Kidney (tissue), 13 donors: ENCODE measurements at regions not wholly inside any gene's neighbourhood (a gene's known extent, or its start where the extent isn't known, plus 50 kb on each side); places are given as distances from the start of the nearest gene placed in this dataset.

Experiments
- DNase-seq, 5 donors: peaks; one replicate each; pipeline ENCODE4 v3.0.0-alpha.2; 2013 to 2020
- FAIRE-seq: peaks from 2 replicates; lab custom pipeline; 2012; peaks lifted over from hg19 to GRCh38; lab: Jason Lieb, UNC
- H3K27ac ChIP-seq, 2 donors: one replicate each; pipeline ENCODE4 v1.7.0; 2013; ENCODE audit warnings: low read depth in 2 of 2, low read length in 2 of 2, inconsistent platforms in 1 of 2
- H3K27me3 ChIP-seq: one replicate; pipeline ENCODE4 v1.7.1; 2013; ENCODE audit warnings: low read length, inconsistent platforms; ENCODE audit not compliant: control insufficient read depth, insufficient read depth
- H3K36me3 ChIP-seq, 3 donors: one replicate each; pipeline versions ENCODE4 v1.7.0 to v1.7.1; 2013; ENCODE audit warnings: low read length in 3 of 3, control low read depth in 1 of 3, inconsistent platforms in 1 of 3; ENCODE audit not compliant: insufficient read depth in 3 of 3, control insufficient read depth in 2 of 3
- H3K4me1 ChIP-seq, 3 donors: one replicate each; pipeline versions ENCODE4 v1.7.0 to v1.7.1; 2013; ENCODE audit warnings: low read length in 3 of 3, inconsistent platforms in 1 of 3, low read depth in 1 of 3; ENCODE audit not compliant: control insufficient read depth in 2 of 3, insufficient read depth in 2 of 3
- H3K4me3 ChIP-seq, 3 donors: one replicate each; pipeline versions ENCODE4 v1.7.0 to v1.8.1; 2013; ENCODE audit warnings: low read length in 3 of 3, control low read depth in 1 of 3, inconsistent platforms in 1 of 3
- H3K9ac ChIP-seq, 3 donors: one replicate each; pipeline versions ENCODE4 v1.7.0 to v1.7.1; 2013; ENCODE audit warnings: low read length in 3 of 3, control low read depth in 1 of 3, inconsistent platforms in 1 of 3
- H3K9me3 ChIP-seq, 3 donors: one replicate each; pipeline versions ENCODE4 v1.7.0 to v1.7.1; 2013; ENCODE audit warnings: low read length in 3 of 3, control low read depth in 1 of 3, inconsistent platforms in 1 of 3; ENCODE audit not compliant: control insufficient read depth in 2 of 3, insufficient read depth in 1 of 3
- intact Hi-C: fragments of 100-400 bp; cut with DNase I; formaldehyde crosslinking; loops from one replicate; pipeline ENCODE4 v1.11.1; 2022
- TF ChIP-seq, protein P1 (sequence below): IDR thresholded peaks from 3 replicates; pipeline ENCODE4 v1.5.1; 2012; ENCODE audit warnings: mild to moderate bottlenecking, moderate library complexity, borderline replicate concordance; ENCODE audit not compliant: insufficient read depth; ENCODE audit errors: extremely low read depth
- donor health status: control.
- donor health status: control.
- donor health status: control.
- donor health status: control.
- donor health status: control.
- donor health status: DM: yes; HTN: yes; CAD: no.
- donor health status: Normal renal cell carcinoma (clear cell type).

DNA sequence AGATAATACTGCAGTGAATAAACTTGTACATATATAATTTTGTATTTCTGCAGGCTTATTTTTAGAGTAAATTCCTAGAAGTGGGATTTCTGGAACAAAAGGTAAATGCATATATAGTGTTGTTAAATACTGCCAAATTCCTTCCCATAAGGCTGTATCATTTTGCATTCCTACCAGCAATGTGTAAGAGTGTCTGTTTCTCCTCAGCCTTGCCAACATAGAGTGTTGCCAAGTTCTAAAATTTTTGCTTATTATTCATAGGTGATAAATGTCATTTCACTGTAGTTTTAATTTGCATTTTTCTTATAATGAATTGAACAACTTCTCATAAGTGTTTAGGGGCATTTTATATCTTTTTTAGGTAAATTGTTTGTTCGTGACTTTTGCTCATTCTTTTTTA lies 174.2 kb upstream of the ZBED5 start:
- Histone ChIP-seq H3K9me3 (no peaks in the 10 kb centered on the region), H3K4me1 (peaks cover 0 to 2% (median 0%) of the 10 kb centered on the region in 3 donors), H3K9ac (no peak overlapping the region), H3K27ac (no peak overlapping the region), H3K4me3 (no peak overlapping the region), H3K27me3 (no peaks in the 10 kb centered on the region), H3K36me3 (no peaks in the 10 kb centered on the region)
- FAIRE-seq (no peak), DNase-seq (no peak)
- TF ChIP-seq, protein P1, sequence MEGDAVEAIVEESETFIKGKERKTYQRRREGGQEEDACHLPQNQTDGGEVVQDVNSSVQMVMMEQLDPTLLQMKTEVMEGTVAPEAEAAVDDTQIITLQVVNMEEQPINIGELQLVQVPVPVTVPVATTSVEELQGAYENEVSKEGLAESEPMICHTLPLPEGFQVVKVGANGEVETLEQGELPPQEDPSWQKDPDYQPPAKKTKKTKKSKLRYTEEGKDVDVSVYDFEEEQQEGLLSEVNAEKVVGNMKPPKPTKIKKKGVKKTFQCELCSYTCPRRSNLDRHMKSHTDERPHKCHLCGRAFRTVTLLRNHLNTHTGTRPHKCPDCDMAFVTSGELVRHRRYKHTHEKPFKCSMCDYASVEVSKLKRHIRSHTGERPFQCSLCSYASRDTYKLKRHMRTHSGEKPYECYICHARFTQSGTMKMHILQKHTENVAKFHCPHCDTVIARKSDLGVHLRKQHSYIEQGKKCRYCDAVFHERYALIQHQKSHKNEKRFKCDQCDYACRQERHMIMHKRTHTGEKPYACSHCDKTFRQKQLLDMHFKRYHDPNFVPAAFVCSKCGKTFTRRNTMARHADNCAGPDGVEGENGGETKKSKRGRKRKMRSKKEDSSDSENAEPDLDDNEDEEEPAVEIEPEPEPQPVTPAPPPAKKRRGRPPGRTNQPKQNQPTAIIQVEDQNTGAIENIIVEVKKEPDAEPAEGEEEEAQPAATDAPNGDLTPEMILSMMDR = no peak
- intact Hi-C loops = no loop called here

DNA sequence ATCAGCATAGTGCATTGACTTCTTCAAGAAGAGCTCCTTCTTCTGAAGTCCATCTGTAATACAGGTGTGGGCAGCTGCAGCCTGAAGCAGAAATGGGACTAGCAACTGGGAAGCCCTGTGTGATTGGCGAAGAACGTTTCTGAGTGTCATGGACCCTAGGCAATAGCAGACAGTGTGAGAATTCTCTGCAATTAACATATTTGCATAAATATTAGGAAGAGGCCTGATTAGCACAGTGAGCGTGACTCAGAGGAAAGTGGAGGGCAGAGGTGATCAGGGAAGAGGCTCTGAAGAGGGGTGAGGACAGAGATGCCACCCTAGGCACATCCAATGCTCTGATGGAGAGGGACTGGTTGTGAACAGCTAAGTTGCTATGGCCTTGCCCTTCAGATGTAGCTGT lies 171.2 kb upstream of the ZBED5 start:
- intact Hi-C loops = loop anchor here (5.0 to 10.0 kb wide), 2 partner anchors 234 to 758 kb away; no protein-coding TSS in a partner anchor
- FAIRE-seq (no peak), DNase-seq (no peak)
- H3K9me3 ChIP-seq = no peaks in the 10 kb centered on the region
- peaks cover 0 to 2% (median 0%) of the 10 kb centered on the region in 3 donors for H3K4me1 ChIP-seq
- TF ChIP-seq, protein P1 = no peak
- no peak overlapping the region for H3K27ac ChIP-seq
- H3K27me3 ChIP-seq = no peaks in the 10 kb centered on the region
- H3K36me3 ChIP-seq = no peaks in the 10 kb centered on the region
- no peak overlapping the region for H3K4me3 ChIP-seq
- H3K9ac ChIP-seq = no peak overlapping the region

DNA sequence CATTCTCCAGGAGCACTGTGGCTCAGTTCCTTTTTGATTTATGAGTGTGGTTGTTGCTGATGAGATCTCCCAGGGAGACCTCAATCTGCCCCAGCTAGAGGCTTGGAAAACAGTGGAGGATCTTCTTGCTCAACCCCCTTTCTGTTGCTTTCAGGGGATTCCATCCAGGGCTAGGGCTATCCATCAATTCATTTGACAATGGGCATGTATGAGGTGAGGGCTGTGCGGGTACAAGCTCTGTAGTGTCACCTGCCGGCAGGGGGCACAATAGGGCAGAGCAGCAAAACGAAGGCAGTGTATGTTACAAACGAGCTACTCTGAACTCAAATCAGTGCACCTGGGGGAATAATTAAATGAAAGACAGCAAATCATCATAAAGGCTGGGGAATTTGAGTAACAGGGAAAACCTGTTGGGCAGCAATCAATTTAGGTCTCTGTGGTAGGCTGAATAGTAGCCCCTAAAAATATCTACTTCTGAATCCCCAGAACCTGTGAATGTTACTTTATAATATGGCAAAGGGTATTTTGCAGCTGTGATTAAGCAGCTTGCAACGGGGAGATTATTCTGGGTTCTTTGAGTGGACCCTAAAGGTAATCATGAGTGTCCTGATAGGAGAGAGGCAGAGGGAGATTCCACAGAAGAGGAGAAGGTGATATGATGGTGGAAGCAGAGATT lies 170.3 kb upstream of the ZBED5 start:
- intact Hi-C loops = loop anchor here (5.0 to 10.0 kb wide), 2 partner anchors 233 to 759 kb away; no protein-coding TSS in a partner anchor
- Histone ChIP-seq H3K9me3 (no peaks in the 10 kb centered on the region), H3K27me3 (no peaks in the 10 kb centered on the region), H3K9ac (no peak overlapping the region), H3K4me1 (peaks cover 0 to 2% (median 0%) of the 10 kb centered on the region in 3 donors), H3K36me3 (no peaks in the 10 kb centered on the region), H3K27ac (no peak overlapping the region), H3K4me3 (no peak overlapping the region)
- peak in 4 of 5 donors; percentile 52 to 68 (median 66) for DNase-seq
- TF ChIP-seq, protein P1 = peak; percentile 87
- FAIRE-seq = no peak
